ENCODE measurements at regions not wholly inside any gene's neighbourhood (a gene's known extent, or its start where the extent isn't known, plus 50 kb on each side); places are given as distances from the start of the nearest gene placed in this dataset.

DNA sequence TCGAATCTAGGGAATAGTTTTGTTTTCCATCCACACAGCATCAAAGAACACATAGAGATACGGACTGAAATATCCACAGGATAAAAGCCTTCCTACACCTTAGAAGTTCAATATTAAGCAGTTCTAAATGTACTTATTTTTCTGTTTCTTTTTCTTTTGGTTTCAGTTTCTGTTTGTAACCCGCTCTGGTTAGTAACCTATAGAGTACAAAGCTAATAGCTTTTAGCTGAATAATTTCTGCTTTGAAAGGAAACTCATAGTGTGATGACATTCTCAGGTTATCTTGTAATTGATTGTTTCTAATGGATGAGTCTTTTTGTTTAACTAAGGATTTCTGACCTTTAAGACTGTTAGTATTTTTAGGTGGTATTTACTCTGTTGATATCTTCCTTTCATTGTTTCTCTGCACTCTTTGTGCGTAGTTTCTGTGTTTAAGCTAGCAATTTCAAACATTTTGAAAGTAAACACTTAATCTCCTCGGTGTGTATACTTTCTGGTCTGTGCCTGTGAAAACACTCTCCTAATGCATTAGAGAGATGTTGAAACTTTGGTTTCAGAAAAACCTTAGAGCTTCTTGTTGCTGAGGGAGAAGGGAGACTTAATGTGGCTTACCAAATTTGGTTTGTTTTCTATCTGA lies 385.5 kb downstream of the HDGFL1 start:
- peak overlapping the region in 1 of 3 donors; percentile 7 for H3K9ac ChIP-seq (ENCODE audit: low read depth in 1 of 3, low read length in 3 of 3)
- H3K9me3 ChIP-seq (ENCODE audit: control insufficient read depth in 3 of 3, low read length in 3 of 3), result no peaks in the 10 kb centered on the region
- no peaks in the 10 kb centered on the region for H3K36me3 ChIP-seq (ENCODE audit: control insufficient read depth in 3 of 3, insufficient read depth in 3 of 3, low read length in 3 of 3)
- H3K27me3 ChIP-seq (ENCODE audit: control insufficient read depth in 3 of 3, insufficient read depth in 3 of 3, low read length in 3 of 3), result no peaks in the 10 kb centered on the region
- peak overlapping the region in 2 of 3 donors; percentile 17 to 56 for H3K4me3 ChIP-seq (ENCODE audit: low read length in 3 of 3)
- no peak overlapping the region for H3K27ac ChIP-seq (ENCODE audit: low read depth, low read length)
- H3K4me1 ChIP-seq (ENCODE audit: control insufficient read depth in 3 of 3, insufficient read depth in 3 of 3, low read length in 3 of 3), result peaks cover 0 to 6% (median 4%) of the 10 kb centered on the region in 3 donors

DNA sequence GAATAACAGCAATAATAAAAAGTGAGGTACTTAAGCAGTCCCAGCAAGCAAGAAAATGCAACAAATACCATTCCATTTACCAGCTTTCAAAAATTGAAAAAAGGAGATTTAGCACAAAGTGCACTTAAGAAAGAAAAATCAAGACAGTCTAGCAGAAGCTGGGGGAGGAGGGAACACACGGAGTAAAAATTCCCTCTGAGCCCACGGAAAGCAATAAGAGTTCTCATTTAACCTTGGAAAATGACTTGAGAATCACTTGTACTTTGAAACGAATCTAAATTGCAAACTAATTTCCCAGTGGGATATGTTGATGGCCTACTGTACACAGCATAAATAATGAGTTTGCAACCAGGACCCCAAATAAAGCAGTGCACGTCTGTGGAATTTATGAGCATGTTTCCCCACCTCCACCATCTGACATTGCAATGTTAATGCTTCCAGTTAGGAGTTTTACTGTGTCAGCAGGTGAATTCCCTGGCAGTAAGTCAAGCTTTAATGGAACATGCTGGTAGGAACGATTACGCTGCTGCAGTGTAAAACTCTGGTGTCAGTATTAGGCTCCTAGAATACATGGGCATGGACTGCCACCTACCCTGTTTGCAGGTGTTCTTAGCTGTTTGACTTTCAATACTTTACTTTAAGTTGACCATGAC lies 386.8 kb downstream of the HDGFL1 start:
- Histone ChIP-seq H3K4me1 (ENCODE audit: control insufficient read depth in 3 of 3, insufficient read depth in 3 of 3, low read length in 3 of 3) (peaks cover 0 to 6% (median 4%) of the 10 kb centered on the region in 3 donors), H3K9ac (ENCODE audit: low read depth in 1 of 3, low read length in 3 of 3) (no peak overlapping the region), H3K27ac (ENCODE audit: low read depth, low read length) (no peak overlapping the region), H3K4me3 (ENCODE audit: low read length in 3 of 3) (no peak overlapping the region), H3K27me3 (ENCODE audit: control insufficient read depth in 3 of 3, insufficient read depth in 3 of 3, low read length in 3 of 3) (no peaks in the 10 kb centered on the region), H3K36me3 (ENCODE audit: control insufficient read depth in 3 of 3, insufficient read depth in 3 of 3, low read length in 3 of 3) (no peaks in the 10 kb centered on the region), H3K9me3 (ENCODE audit: control insufficient read depth in 3 of 3, low read length in 3 of 3) (no peaks in the 10 kb centered on the region)

DNA sequence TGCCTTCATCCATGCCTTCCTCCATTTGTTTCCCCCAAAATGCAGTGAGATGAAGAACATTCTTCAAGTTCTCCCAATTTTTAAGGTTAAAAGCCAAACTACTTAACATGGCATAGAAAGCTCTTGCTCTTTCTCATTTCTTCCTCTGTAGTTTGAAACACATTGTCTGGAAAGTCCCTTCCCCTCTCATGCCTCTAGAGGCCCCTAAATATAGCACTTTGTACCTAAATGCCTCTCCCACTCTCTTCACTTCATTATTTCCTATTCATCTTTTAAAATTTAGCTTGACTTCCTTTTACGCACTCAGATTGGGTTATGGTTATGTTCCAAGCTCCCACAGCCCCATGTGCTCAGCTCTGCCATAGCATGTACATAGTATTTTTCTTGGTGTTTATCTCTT lies 389.3 kb downstream of the HDGFL1 start:
- Histone ChIP-seq H3K36me3 (ENCODE audit: control insufficient read depth in 3 of 3, insufficient read depth in 3 of 3, low read length in 3 of 3) (no peaks in the 10 kb centered on the region), H3K9me3 (ENCODE audit: control insufficient read depth in 3 of 3, low read length in 3 of 3) (no peaks in the 10 kb centered on the region)

DNA sequence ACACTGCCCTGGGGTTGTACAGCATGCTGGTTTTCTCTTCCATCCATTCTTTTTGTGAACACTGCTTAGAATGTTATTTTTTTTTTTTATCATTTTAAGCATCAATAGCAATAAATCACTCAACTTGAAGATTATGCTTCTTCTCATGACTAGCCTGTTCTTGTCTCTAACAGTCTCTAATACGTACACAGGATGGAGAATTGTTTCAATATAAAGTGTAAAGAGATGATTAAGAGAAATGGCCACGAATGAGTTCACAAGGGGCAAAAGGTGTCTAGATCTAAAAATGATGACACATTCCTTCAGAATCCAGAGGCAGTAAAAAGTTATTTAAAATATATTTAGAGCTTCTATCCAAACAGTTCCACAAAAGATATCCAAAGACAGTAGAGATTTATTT lies 390.2 kb downstream of the HDGFL1 start:
- Histone ChIP-seq H3K4me1 (ENCODE audit: control insufficient read depth in 3 of 3, insufficient read depth in 3 of 3, low read length in 3 of 3) (peaks cover 0 to 6% (median 4%) of the 10 kb centered on the region in 3 donors), H3K27me3 (ENCODE audit: control insufficient read depth in 3 of 3, insufficient read depth in 3 of 3, low read length in 3 of 3) (no peaks in the 10 kb centered on the region), H3K36me3 (ENCODE audit: control insufficient read depth in 3 of 3, insufficient read depth in 3 of 3, low read length in 3 of 3) (no peaks in the 10 kb centered on the region), H3K9me3 (ENCODE audit: control insufficient read depth in 3 of 3, low read length in 3 of 3) (no peaks in the 10 kb centered on the region), H3K9ac (ENCODE audit: low read depth in 1 of 3, low read length in 3 of 3) (no peak overlapping the region), H3K27ac (ENCODE audit: low read depth, low read length) (no peak overlapping the region), H3K4me3 (ENCODE audit: low read length in 3 of 3) (no peak overlapping the region)

More for the DNA sequence above, 389.3 kb downstream of the HDGFL1 start:
- Histone ChIP-seq H3K27ac (ENCODE audit: low read depth, low read length) (no peak overlapping the region), H3K4me1 (ENCODE audit: control insufficient read depth in 3 of 3, insufficient read depth in 3 of 3, low read length in 3 of 3) (peaks cover 0 to 6% (median 4%) of the 10 kb centered on the region in 3 donors), H3K9ac (ENCODE audit: low read depth in 1 of 3, low read length in 3 of 3) (no peak overlapping the region), H3K27me3 (ENCODE audit: control insufficient read depth in 3 of 3, insufficient read depth in 3 of 3, low read length in 3 of 3) (no peaks in the 10 kb centered on the region), H3K4me3 (ENCODE audit: low read length in 3 of 3) (no peak overlapping the region)

DNA sequence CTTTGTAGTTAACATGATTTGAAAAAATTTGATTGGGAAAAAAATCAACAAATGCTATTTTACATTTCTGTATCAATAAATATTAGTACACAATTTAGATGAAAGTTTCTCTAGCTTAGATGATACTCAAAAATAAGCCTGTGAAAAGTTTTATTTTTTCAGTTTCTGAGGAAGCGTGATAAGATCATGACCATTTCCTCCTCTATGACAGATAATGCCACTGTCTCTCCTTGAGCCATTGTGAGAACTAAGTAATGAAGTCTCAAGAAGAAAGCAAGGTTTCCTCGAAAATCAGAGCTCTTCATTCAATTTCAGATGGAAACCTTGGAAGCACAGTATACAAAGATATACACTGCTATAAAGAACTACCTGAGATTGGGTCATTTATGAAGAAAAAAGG lies 395.0 kb downstream of the HDGFL1 start:
- Histone ChIP-seq H3K27ac (ENCODE audit: low read depth, low read length) (no peak overlapping the region), H3K27me3 (ENCODE audit: control insufficient read depth in 3 of 3, insufficient read depth in 3 of 3, low read length in 3 of 3) (no peaks in the 10 kb centered on the region), H3K36me3 (ENCODE audit: control insufficient read depth in 3 of 3, insufficient read depth in 3 of 3, low read length in 3 of 3) (no peaks in the 10 kb centered on the region), H3K9me3 (ENCODE audit: control insufficient read depth in 3 of 3, low read length in 3 of 3) (no peaks in the 10 kb centered on the region), H3K9ac (ENCODE audit: low read depth in 1 of 3, low read length in 3 of 3) (no peak overlapping the region), H3K4me1 (ENCODE audit: control insufficient read depth in 3 of 3, insufficient read depth in 3 of 3, low read length in 3 of 3) (no peaks in the 10 kb centered on the region), H3K4me3 (ENCODE audit: low read length in 3 of 3) (no peak overlapping the region)

DNA sequence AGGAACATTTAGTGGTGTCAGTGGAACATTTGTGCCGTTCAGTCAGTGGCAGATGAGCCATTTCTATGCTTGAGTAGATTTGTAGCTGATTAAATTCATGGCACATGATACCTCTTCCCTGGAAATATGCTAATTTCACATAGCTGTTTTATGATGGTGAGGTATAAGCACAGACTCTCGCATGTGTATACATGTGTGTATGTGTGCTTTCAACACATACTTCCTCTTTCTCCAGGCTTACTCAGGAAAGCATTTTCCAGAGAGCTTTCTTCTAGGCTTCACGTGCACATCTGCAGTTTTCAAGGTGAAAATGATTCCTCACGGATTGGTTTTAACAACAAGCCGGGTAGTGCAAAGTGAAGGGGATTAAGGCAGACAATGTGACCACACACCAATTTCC lies 396.5 kb downstream of the HDGFL1 start:
- no peaks in the 10 kb centered on the region for H3K4me1 ChIP-seq (ENCODE audit: control insufficient read depth in 3 of 3, insufficient read depth in 3 of 3, low read length in 3 of 3)
- H3K4me3 ChIP-seq (ENCODE audit: low read length in 3 of 3), result no peak overlapping the region
- no peaks in the 10 kb centered on the region for H3K9me3 ChIP-seq (ENCODE audit: control insufficient read depth in 3 of 3, low read length in 3 of 3)
- no peaks in the 10 kb centered on the region for H3K36me3 ChIP-seq (ENCODE audit: control insufficient read depth in 3 of 3, insufficient read depth in 3 of 3, low read length in 3 of 3)
- H3K27ac ChIP-seq (ENCODE audit: low read depth, low read length), result no peak overlapping the region
- H3K27me3 ChIP-seq (ENCODE audit: control insufficient read depth in 3 of 3, insufficient read depth in 3 of 3, low read length in 3 of 3), result no peaks in the 10 kb centered on the region
- H3K9ac ChIP-seq (ENCODE audit: low read depth in 1 of 3, low read length in 3 of 3), result no peak overlapping the region

DNA sequence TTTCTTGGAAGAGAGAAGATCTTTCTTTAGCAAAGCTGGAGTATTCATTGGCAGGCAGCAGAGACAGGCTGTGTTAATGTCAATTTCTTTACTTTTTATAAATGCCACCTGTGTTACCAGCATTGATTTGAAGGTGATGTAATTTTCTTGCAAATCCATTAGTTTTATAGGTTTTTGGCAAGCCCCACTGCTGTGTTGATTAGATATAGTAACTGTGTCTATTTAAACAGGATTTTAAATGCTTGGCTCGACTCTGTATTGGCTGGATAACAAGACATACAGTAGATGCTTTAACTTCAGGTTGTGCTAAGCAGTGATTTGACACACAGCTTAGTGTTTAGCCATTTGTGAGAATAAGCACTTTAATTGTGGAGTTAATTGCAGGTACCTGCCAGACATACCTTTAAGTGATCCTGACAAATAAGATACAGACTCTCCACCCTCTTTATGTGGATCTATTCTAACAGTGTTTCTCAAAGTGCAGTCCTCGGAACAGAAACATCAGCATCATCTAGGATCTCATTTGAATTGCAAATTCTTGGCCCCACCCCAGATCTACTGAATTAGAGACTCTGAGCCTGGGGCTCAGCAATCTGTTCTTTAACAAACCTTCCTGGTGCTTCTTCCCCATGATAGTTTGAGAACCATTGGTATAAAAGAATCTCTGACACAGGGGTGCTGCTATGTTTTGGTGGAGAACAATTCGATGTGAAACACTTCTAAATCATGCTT lies 397.5 kb downstream of the HDGFL1 start:
- H3K4me1 ChIP-seq (ENCODE audit: control insufficient read depth in 3 of 3, insufficient read depth in 3 of 3, low read length in 3 of 3), result no peaks in the 10 kb centered on the region
- no peaks in the 10 kb centered on the region for H3K9me3 ChIP-seq (ENCODE audit: control insufficient read depth in 3 of 3, low read length in 3 of 3)
- H3K36me3 ChIP-seq (ENCODE audit: control insufficient read depth in 3 of 3, insufficient read depth in 3 of 3, low read length in 3 of 3), result no peaks in the 10 kb centered on the region
- no peaks in the 10 kb centered on the region for H3K27me3 ChIP-seq (ENCODE audit: control insufficient read depth in 3 of 3, insufficient read depth in 3 of 3, low read length in 3 of 3)
- no peak overlapping the region for H3K9ac ChIP-seq (ENCODE audit: low read depth in 1 of 3, low read length in 3 of 3)
- H3K4me3 ChIP-seq (ENCODE audit: low read length in 3 of 3), result no peak overlapping the region
- no peak overlapping the region for H3K27ac ChIP-seq (ENCODE audit: low read depth, low read length)

DNA sequence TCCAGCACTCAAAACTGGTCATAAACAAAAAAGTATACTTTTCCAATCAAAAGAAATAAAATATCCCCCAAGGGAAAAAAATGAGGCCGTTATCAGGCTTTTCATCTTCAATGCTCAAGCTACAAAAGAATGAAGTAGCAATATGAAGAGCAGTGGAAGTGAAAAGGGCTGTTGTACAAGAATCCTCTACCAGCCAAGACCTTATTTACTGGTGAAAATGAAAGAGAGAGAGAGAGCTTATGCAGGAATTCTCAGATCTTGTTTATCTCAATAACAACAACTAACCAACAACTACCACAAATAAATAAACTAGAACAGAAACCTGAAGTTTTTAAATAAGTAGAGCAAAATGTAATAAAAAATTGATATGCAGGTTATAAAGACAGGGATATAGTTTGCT lies 400.6 kb downstream of the HDGFL1 start:
- Histone ChIP-seq H3K4me1 (ENCODE audit: control insufficient read depth in 3 of 3, insufficient read depth in 3 of 3, low read length in 3 of 3) (no peaks in the 10 kb centered on the region), H3K4me3 (ENCODE audit: low read length in 3 of 3) (no peak overlapping the region), H3K36me3 (ENCODE audit: control insufficient read depth in 3 of 3, insufficient read depth in 3 of 3, low read length in 3 of 3) (no peaks in the 10 kb centered on the region), H3K9ac (ENCODE audit: low read depth in 1 of 3, low read length in 3 of 3) (no peak overlapping the region), H3K27ac (ENCODE audit: low read depth, low read length) (no peak overlapping the region), H3K9me3 (ENCODE audit: control insufficient read depth in 3 of 3, low read length in 3 of 3) (no peaks in the 10 kb centered on the region), H3K27me3 (ENCODE audit: control insufficient read depth in 3 of 3, insufficient read depth in 3 of 3, low read length in 3 of 3) (no peaks in the 10 kb centered on the region)

DNA sequence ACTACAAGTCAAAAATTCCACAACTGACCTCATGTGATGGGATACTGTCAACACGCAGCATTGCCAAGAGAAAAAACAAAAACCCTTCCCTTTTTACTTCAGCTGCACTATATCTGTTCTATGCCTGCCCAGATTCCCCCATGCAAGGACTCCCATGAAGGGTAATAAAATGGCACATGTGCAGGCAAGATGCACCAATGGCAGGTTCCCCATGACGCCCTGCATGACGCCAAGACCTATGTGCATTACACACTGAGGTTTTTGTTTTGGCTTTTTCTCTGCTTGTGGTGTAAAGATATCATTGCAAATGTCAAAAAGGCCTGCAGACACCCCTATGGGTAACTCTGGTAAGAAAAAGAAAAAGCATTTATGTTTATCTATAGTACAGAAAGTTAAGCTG lies 403.4 kb downstream of the HDGFL1 start:
- no peaks in the 10 kb centered on the region for H3K9me3 ChIP-seq (ENCODE audit: control insufficient read depth in 3 of 3, low read length in 3 of 3)
- no peaks in the 10 kb centered on the region for H3K4me1 ChIP-seq (ENCODE audit: control insufficient read depth in 3 of 3, insufficient read depth in 3 of 3, low read length in 3 of 3)
- no peak overlapping the region for H3K4me3 ChIP-seq (ENCODE audit: low read length in 3 of 3)
- no peaks in the 10 kb centered on the region for H3K27me3 ChIP-seq (ENCODE audit: control insufficient read depth in 3 of 3, insufficient read depth in 3 of 3, low read length in 3 of 3)
- no peaks in the 10 kb centered on the region for H3K36me3 ChIP-seq (ENCODE audit: control insufficient read depth in 3 of 3, insufficient read depth in 3 of 3, low read length in 3 of 3)
- H3K9ac ChIP-seq (ENCODE audit: low read depth in 1 of 3, low read length in 3 of 3), result no peak overlapping the region
- no peak overlapping the region for H3K27ac ChIP-seq (ENCODE audit: low read depth, low read length)

DNA sequence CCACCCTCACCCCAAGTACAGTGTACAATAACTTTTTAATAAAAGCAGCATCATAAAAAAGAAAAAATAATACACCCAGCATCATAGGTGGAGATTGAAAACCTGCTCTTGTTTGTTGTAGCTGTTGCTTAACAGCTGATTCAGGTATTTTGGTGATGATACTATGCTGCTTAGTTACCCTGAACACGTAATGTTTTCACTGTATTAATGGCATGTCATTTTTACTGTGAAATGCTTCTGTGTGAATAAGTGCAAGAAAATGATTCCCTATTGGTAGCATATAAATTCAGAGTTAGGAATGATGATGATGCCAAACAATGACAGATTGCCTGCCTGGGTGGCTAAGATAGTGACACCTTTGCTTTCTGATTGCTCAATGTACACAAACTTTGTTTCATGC lies 405.7 kb downstream of the HDGFL1 start:
- H3K4me1 ChIP-seq (ENCODE audit: control insufficient read depth in 3 of 3, insufficient read depth in 3 of 3, low read length in 3 of 3), result no peaks in the 10 kb centered on the region
- no peak overlapping the region for H3K27ac ChIP-seq (ENCODE audit: low read depth, low read length)
- no peak overlapping the region for H3K9ac ChIP-seq (ENCODE audit: low read depth in 1 of 3, low read length in 3 of 3)
- no peaks in the 10 kb centered on the region for H3K36me3 ChIP-seq (ENCODE audit: control insufficient read depth in 3 of 3, insufficient read depth in 3 of 3, low read length in 3 of 3)
- no peaks in the 10 kb centered on the region for H3K9me3 ChIP-seq (ENCODE audit: control insufficient read depth in 3 of 3, low read length in 3 of 3)
- H3K4me3 ChIP-seq (ENCODE audit: low read length in 3 of 3), result no peak overlapping the region
- H3K27me3 ChIP-seq (ENCODE audit: control insufficient read depth in 3 of 3, insufficient read depth in 3 of 3, low read length in 3 of 3), result no peaks in the 10 kb centered on the region
